H7 (cell line): ENCODE measurements at regions not wholly inside any gene's neighbourhood (a gene's known extent, or its start where the extent isn't known, plus 50 kb on each side); places are given as distances from the start of the nearest gene placed in this dataset.
"Not testable (repeated sequence)": the region's sequence is repeated elsewhere in the genome, so short reads cannot be mapped to it uniquely, and the experiment has no call there.

ENCODE experiments used
- DNase-seq: peaks from one replicate; pipeline ENCODE4 v3.0.0; 2012
- H3K27me3 ChIP-seq: 2 replicates; pipeline ENCODE4 v1.6.0; 2011; ENCODE audit warnings: mild to moderate bottlenecking, low read length; ENCODE audit not compliant: control insufficient read depth, insufficient read depth
- H3K36me3 ChIP-seq: replicated peaks from 2 replicates; pipeline ENCODE4 v1.5.1; 2011; ENCODE audit warnings: low read length; ENCODE audit not compliant: control insufficient read depth, insufficient read depth
- H3K4me3 ChIP-seq: 2 replicates; pipeline ENCODE4 v1.5.1; 2011; ENCODE audit warnings: low read depth, mild to moderate bottlenecking, control low read depth, low read length, moderate library complexity; ENCODE audit not compliant: insufficient read depth

GRCh38 chr9:12403721-12404120, 289.5 kb upstream of the TYRP1 start:
- no peak for DNase-seq
- H3K27me3 ChIP-seq = no peaks in the 10 kb centered on the region
- no peak overlapping the region for H3K4me3 ChIP-seq
- H3K36me3 ChIP-seq = no peaks in the 10 kb centered on the region

DNA sequence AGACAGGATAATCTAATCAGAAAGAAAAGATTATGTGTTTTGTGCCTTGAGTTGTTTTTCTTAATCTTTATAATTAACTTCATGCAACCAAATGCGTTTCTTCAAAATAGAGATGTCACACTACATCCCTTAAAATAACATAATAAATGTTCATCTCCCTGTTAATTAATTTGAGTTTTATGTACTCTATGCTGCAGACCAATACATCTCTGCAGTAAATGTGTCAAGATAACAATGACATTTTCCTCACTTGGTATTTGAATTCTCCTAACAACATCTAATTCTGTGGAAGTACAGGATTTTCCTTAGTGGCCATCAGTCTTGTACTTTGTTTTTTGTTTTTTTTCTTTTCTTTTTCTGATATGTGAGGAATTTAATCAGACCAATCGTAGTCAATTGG, 279.2 kb upstream of the TYRP1 start:
- DNase-seq = no peak
- Histone ChIP-seq H3K27me3 (no peaks in the 10 kb centered on the region), H3K36me3 (no peaks in the 10 kb centered on the region), H3K4me3 (no peak overlapping the region)

GRCh38 chr9:12414514-12414913, 278.7 kb upstream of the TYRP1 start:
- no peak overlapping the region for H3K4me3 ChIP-seq
- H3K36me3 ChIP-seq = no peaks in the 10 kb centered on the region
- no peak for DNase-seq
- H3K27me3 ChIP-seq = no peaks in the 10 kb centered on the region

GRCh38 chr9:12415361-12415760, 277.8 kb upstream of the TYRP1 start:
- Histone ChIP-seq H3K4me3 (no peak overlapping the region), H3K27me3 (no peaks in the 10 kb centered on the region), H3K36me3 (no peaks in the 10 kb centered on the region)
- DNase-seq = no peak

DNA sequence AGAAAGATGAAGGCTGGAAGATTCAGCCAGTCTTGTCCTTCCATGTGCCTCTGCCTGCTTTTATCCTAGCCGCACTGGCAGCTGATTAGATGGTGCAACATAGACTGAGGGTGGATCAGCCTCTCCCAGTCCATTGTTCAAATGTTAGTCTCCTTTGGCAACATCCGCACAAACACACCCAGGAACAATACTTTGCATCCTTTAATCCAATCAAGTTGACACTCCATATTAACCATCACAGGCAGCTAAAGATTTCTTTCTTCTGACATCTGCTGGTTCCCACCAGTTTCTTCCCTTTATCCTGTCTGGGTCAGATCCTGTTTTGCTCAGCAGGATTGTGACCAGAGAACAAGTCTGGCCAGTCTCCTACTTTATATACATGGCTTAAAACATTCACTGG, 276.5 kb upstream of the TYRP1 start:
- no peaks in the 10 kb centered on the region for H3K27me3 ChIP-seq
- H3K36me3 ChIP-seq = no peaks in the 10 kb centered on the region
- no peak for DNase-seq
- no peak overlapping the region for H3K4me3 ChIP-seq

DNA sequence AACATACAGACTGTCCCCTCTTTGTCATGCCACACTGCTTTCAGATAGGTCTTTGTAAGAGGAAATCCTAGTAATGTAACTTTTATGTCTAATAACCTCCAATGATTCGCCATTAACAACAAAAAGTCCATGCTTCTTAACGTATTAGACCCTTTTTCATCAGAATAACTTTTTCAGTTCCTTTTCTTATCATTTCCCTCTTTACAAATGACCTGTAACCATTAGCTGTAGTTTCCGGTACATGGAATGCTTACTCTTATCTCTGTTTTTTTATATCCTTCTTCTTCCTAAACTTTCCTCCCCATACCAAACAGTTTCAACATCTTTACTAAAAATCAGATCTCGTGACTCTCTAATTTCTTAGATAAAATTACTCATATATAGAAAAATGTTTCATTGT, 268.9 kb upstream of the TYRP1 start:
- no peak overlapping the region for H3K4me3 ChIP-seq
- no peaks in the 10 kb centered on the region for H3K36me3 ChIP-seq
- no peaks in the 10 kb centered on the region for H3K27me3 ChIP-seq
- DNase-seq = no peak

DNA sequence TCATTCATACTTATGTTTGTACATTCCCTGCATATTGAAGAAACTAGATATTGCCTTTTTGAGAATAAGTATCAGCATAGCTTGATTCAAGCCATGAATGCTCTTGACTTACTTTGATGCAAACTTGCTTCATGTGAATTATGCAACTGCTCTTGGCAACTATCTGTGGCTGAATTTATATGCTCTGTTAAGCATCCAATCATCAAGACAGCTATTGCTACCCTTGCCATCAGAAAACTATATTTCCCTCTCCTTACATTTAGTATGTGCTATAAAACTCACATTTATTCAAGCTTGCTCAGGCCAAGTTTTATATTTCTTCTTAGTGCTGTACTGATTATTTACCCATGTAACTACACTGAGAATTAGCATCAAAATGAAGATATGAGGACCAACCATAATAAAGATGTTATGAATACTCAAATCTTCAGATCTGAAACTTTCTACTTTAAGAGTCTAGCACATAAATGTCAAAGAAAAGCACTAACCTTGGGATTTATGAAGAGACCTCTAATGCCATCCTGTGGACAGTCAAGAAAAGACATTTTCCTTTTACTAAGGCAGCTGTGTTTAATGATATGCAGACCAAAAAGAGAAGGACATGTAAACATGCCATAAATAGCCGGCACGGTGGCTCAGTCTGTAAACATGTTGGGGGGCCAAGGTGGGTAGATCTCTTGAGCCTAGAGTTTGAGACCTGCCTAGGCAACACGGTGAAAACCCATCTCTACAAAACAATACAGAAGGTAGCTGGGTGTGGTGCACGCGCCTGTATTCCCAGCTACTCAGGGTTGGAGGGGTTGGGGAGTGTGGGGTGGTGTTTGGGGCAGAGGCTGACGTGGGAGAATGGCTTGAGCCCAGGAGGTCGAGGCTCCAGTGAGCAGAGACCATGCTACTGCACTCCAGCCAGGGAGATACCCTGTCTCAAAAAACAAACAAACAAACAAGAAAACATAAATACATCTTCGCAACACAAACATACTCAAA, 267.0 kb upstream of the TYRP1 start:
- DNase-seq = peak; percentile 4

GRCh38 chr9:12439267-12439666, 253.9 kb upstream of the TYRP1 start:
- no peak for DNase-seq
- Histone ChIP-seq H3K4me3 (no peak overlapping the region), H3K27me3 (no peaks in the 10 kb centered on the region), H3K36me3 (no peaks in the 10 kb centered on the region)

More for the DNA sequence above, 267.0 kb upstream of the TYRP1 start:
- no peaks in the 10 kb centered on the region for H3K27me3 ChIP-seq
- no peaks in the 10 kb centered on the region for H3K36me3 ChIP-seq
- no peak overlapping the region for H3K4me3 ChIP-seq

GRCh38 chr9:12441080-12441479, 252.1 kb upstream of the TYRP1 start:
- not testable (repeated sequence) for H3K36me3 ChIP-seq, H3K4me3 ChIP-seq, DNase-seq, H3K27me3 ChIP-seq

DNA sequence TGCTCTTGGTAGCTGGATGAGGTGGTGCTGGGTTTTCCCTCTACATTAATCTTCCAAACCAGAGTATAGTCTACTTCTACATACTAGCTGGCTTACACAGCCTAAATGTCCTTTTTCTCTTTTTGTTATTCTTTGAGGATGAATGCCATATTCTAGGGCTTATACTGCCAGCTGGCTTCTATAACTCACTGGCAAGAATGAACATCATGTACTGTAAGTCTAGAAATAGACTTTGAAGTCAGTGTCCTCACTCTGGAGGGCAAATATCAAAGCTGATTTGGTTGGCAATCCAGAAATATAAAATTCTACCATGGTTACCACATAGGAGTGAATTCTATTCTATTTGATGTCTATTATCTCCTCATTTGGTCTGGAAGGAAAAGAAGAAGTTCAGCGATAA, 251.7 kb upstream of the TYRP1 start:
- Histone ChIP-seq H3K4me3 (no peak overlapping the region), H3K27me3 (no peaks in the 10 kb centered on the region), H3K36me3 (no peaks in the 10 kb centered on the region)
- DNase-seq = no peak

- DNase-seq = no peak
- no peak overlapping the region for H3K4me3 ChIP-seq
- H3K27me3 ChIP-seq = no peaks in the 10 kb centered on the region
- no peaks in the 10 kb centered on the region for H3K36me3 ChIP-seq
These were observed 244.9 kb upstream of the TYRP1 start for GRCh38 chr9:12448246-12448645.

GRCh38 chr9:12457237-12457636, 235.9 kb upstream of the TYRP1 start:
- no peak for DNase-seq
- H3K27me3 ChIP-seq = no peaks in the 10 kb centered on the region

GRCh38 chr9:12461763-12462460, 231.3 kb upstream of the TYRP1 start:
- Histone ChIP-seq H3K36me3 (no peaks in the 10 kb centered on the region; the same call in 1 of the 2 replicates), H3K27me3 (no peaks in the 10 kb centered on the region), H3K4me3 (no peak overlapping the region)
- no peak for DNase-seq

More at GRCh38 chr9:12457237-12457636, 235.9 kb upstream of the TYRP1 start:
- Histone ChIP-seq H3K36me3 (no peaks in the 10 kb centered on the region; the same call in 1 of the 2 replicates), H3K4me3 (no peak overlapping the region)

- DNase-seq = no peak
- no peaks in the 10 kb centered on the region; the same call in 1 of the 2 replicates for H3K36me3 ChIP-seq
- H3K27me3 ChIP-seq = no peaks in the 10 kb centered on the region
- no peak overlapping the region for H3K4me3 ChIP-seq
These were observed 230.3 kb upstream of the TYRP1 start for GRCh38 chr9:12462861-12463260.

DNA sequence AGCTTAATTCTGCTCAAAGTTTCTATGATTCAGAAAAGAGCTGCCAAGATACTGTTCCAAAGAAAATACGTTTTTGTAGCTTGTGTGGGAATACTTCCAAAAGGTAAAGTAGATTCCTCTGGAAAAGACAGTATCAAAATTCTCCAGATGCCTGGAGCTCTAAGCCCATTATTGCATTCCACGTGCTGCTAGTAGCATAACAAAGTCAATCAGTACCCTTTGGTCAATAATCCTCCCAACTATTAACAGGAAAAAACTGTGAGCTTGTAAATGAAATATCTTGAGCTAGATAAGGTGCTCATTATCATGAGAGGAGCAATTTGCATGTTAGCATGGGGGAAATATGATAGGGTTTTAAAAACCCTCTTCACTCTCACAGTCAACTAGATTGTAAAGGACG, 229.5 kb upstream of the TYRP1 start:
- Histone ChIP-seq H3K27me3 (no peaks in the 10 kb centered on the region), H3K36me3 (no peaks in the 10 kb centered on the region), H3K4me3 (no peak overlapping the region)
- DNase-seq = no peak
